ENCODE measurements at regions not wholly inside any gene's neighbourhood (a gene's known extent, or its start where the extent isn't known, plus 50 kb on each side); places are given as distances from the start of the nearest gene placed in this dataset.

- Histone ChIP-seq H4K91ac (replicated peaks; ENCODE audit: insufficient read length, low read length) (no peak overlapping the region), H3K18ac (ENCODE audit: extremely low read depth, low read length) (no peak overlapping the region), H4K8ac (ENCODE audit: extremely low read depth, insufficient read depth, low read length) (no peak overlapping the region), H2BK20ac (ENCODE audit: low read length) (no peak overlapping the region), H3K36me3 (ENCODE audit: control insufficient read depth in 2 of 4, insufficient read depth in 4 of 4, low read length in 3 of 4) (no peaks in the 10 kb centered on the region), H2AK5ac (ENCODE audit: low read depth, low read length) (no peak overlapping the region), H3K9me3 (ENCODE audit: insufficient read depth in 2 of 2, low read depth in 1 of 2, low read length in 1 of 2) (no peaks in the 10 kb centered on the region), H3K79me2 (ENCODE audit: control insufficient read depth in 1 of 2, insufficient read depth in 2 of 2, low read length in 2 of 2) (no peaks in the 10 kb centered on the region), H2BK12ac (ENCODE audit: low read depth, low read length) (no peak overlapping the region), H2BK15ac (ENCODE audit: low read length) (no peak overlapping the region), H3K4me3 (ENCODE audit: extremely low read depth in 1 of 4, insufficient read depth in 2 of 4, low read depth in 3 of 4, low read length in 4 of 4) (no peak overlapping the region), H3K79me1 (ENCODE audit: low read depth, low read length) (no peaks in the 10 kb centered on the region), H3K23me2 (ENCODE audit: low read depth, low read length) (no peaks in the 10 kb centered on the region), H4K20me1 (replicated peaks in 1 of 2; ENCODE audit: control insufficient read depth in 1 of 2, insufficient read depth in 2 of 2, low read length in 2 of 2) (no peaks in the 10 kb centered on the region), H3K23ac (ENCODE audit: insufficient read length) (no peak overlapping the region), H3K4me2 (ENCODE audit: insufficient read depth in 1 of 2, low read depth in 2 of 2, low read length in 2 of 2) (no peak overlapping the region), H3K27ac (ENCODE audit: low read depth, low read length) (no peak overlapping the region), H3K4ac (replicated peaks; ENCODE audit: insufficient read length, low read depth, low read length) (no peak overlapping the region), H4K5ac (ENCODE audit: insufficient read length, low read depth, low read length) (no peak overlapping the region), H2BK120ac (replicated peaks; ENCODE audit: low read depth, low read length) (no peak overlapping the region), H3K27me3 (replicated peaks in 1 of 4; ENCODE audit: control insufficient read depth in 3 of 4, extremely low read depth in 1 of 4, insufficient read depth in 3 of 4, low read length in 3 of 4) (peaks cover 0 to 1% (median 0%) of the 10 kb centered on the region in 4 experiments; a peak in 1 of 7 replicates), H3K56ac (replicated peaks; ENCODE audit: insufficient read length, low read depth, low read length) (no peak overlapping the region), H2AFZ (ENCODE audit: low read length) (no peak overlapping the region), H2BK5ac (ENCODE audit: low read depth, low read length) (no peak overlapping the region), H3K4me1 (replicated peaks in 1 of 4; ENCODE audit: control insufficient read depth in 3 of 4, insufficient read depth in 4 of 4, low read length in 3 of 4) (peaks cover 0 to 3% (median 0%) of the 10 kb centered on the region in 4 experiments; a peak in 2 of 7 replicates), H3K14ac (ENCODE audit: insufficient read length) (no peak overlapping the region), H3K9ac (replicated peaks in 1 of 4; ENCODE audit: extremely low read depth in 1 of 4, low read depth in 3 of 4, low read length in 3 of 4) (no peak overlapping the region)
- ChIA-PET CTCF (ENCODE audit: partially characterized antibody) (interaction anchor here (1.3 kb wide), 1 partner anchor 17 kb away, joined by 3 read pairs; no protein-coding TSS in a partner anchor), POLR2A (ENCODE audit: partially characterized antibody) (no interaction called here)
- no peak for FAIRE-seq
- 95% methylated on average over 5 of the region's 5 CpGs; no CpG with 5 or more reads in 1 of the 2 experiments for WGBS, 2 experiments (ENCODE audit: extremely low coverage in 1 of 2, insufficient coverage in 1 of 2, insufficient read length in 1 of 2, insufficient replicate concordance in 2 of 2, low coverage in 1 of 2, low lambda C conversion rate in 2 of 2, missing lambda C conversion rate in 1 of 2)
- DNase-seq (ENCODE audit: low read depth in 1 of 2, low spot score in 2 of 2), result no peak
- TF ChIP-seq JUN (IDR thresholded peaks at IDR 0.05; ENCODE audit: low read depth, low read length) (no peak), SP1 (IDR thresholded peaks at IDR 0.05; ENCODE audit: low read depth, low read length) (no peak), GABPA (IDR thresholded peaks at IDR 0.05; ENCODE audit: borderline replicate concordance, insufficient read depth, low read length) (no peak), CBX8 (IDR thresholded peaks at IDR 0.05; ENCODE audit: borderline replicate concordance, low read depth, low read length) (no peak)
Measured at GRCh38 chr1:220389634-220390033, 117.4 kb upstream of the RAB3GAP2 start.

All from H1 (cell line).